CD8-positive, alpha-beta memory T cell (primary cell): ENCODE measurements at regions not wholly inside any gene's neighbourhood (a gene's known extent, or its start where the extent isn't known, plus 50 kb on each side); places are given as distances from the start of the nearest gene placed in this dataset.
A peak's percentile ranks its signal among the peaks of the same experiment; 100 is the strongest.

ENCODE experiments used
- CTCF ChIA-PET: fragments of 350-600 bp; sonication (Branson Sonifier 250); formaldehyde crosslinking; loops from one replicate; lab custom pipeline; 2021; ENCODE audit warnings: antibody characterized with exemption; lab: Charles Lee
- POLR2A ChIA-PET: fragments of 350-600 bp; sonication (Branson Sonifier 250); formaldehyde crosslinking; loops from one replicate; lab custom pipeline; 2021; ENCODE audit warnings: antibody characterized with exemption; lab: Charles Lee
- DNase-seq, 5 donors: peaks; one replicate each; pipeline versions ENCODE4 v3.0.0 to v3.0.0-alpha.2; 2020 to 2022; ENCODE audit warnings: mixed read lengths in 1 of 5
- H3K27ac ChIP-seq: one replicate; pipeline ENCODE4 v1.7.0; 2013; ENCODE audit warnings: low read depth, mild to moderate bottlenecking, low read length, moderate library complexity
- H3K27me3 ChIP-seq: 2 replicates; pipeline ENCODE4 v1.7.0; 2013; ENCODE audit warnings: low read length, mild to moderate bottlenecking; ENCODE audit not compliant: insufficient read depth, poor library complexity, severe bottlenecking
- H3K36me3 ChIP-seq: 2 replicates; pipeline ENCODE4 v1.7.0; 2013; ENCODE audit warnings: mild to moderate bottlenecking, low read length, moderate library complexity; ENCODE audit not compliant: insufficient read depth
- H3K4me1 ChIP-seq: 2 replicates; pipeline ENCODE4 v1.7.0; 2013; ENCODE audit warnings: mild to moderate bottlenecking, low read length, moderate library complexity; ENCODE audit not compliant: insufficient read depth
- H3K4me3 ChIP-seq: 2 replicates; pipeline ENCODE4 v1.7.0; 2013; ENCODE audit warnings: mild to moderate bottlenecking, low read length
- H3K9me3 ChIP-seq: 2 replicates; pipeline ENCODE4 v1.7.0; 2013; ENCODE audit warnings: mild to moderate bottlenecking, low read length
- H3K27ac Mint-ChIP-seq, 8 donors: one replicate each; pipeline ENCODE4 v1.8.0; 2020 to 2021; ENCODE audit warnings: mixed read lengths in 8 of 8, mild to moderate bottlenecking in 6 of 8, inconsistent platforms in 3 of 8, moderate library complexity in 3 of 8
- H3K27me3 Mint-ChIP-seq, 2 donors: one replicate each; pipeline ENCODE4 v1.8.0; 2020 to 2021; ENCODE audit warnings: mixed read lengths in 2 of 2, mild to moderate bottlenecking in 1 of 2, moderate library complexity in 1 of 2
- H3K36me3 Mint-ChIP-seq, 3 donors: one replicate each; pipeline ENCODE4 v1.8.0; 2020 to 2021; ENCODE audit warnings: mixed read lengths in 3 of 3, inconsistent platforms in 1 of 3, mild to moderate bottlenecking in 1 of 3
- H3K4me1 Mint-ChIP-seq, 3 donors: one replicate each; pipeline ENCODE4 v1.8.0; 2020 to 2021; ENCODE audit warnings: mixed read lengths in 3 of 3, inconsistent platforms in 1 of 3, mild to moderate bottlenecking in 1 of 3
- H3K4me3 Mint-ChIP-seq, 7 donors: one replicate each; pipeline ENCODE4 v1.8.0; 2020 to 2021; ENCODE audit warnings: mixed read lengths in 7 of 7, mild to moderate bottlenecking in 6 of 7, moderate library complexity in 4 of 7, inconsistent platforms in 2 of 7
- H3K9me3 Mint-ChIP-seq, 5 donors: one replicate each; pipeline ENCODE4 v1.8.0; 2020 to 2022; ENCODE audit warnings: mixed read lengths in 5 of 5, mild to moderate bottlenecking in 3 of 5, moderate library complexity in 2 of 5, inconsistent platforms in 1 of 5

DNA sequence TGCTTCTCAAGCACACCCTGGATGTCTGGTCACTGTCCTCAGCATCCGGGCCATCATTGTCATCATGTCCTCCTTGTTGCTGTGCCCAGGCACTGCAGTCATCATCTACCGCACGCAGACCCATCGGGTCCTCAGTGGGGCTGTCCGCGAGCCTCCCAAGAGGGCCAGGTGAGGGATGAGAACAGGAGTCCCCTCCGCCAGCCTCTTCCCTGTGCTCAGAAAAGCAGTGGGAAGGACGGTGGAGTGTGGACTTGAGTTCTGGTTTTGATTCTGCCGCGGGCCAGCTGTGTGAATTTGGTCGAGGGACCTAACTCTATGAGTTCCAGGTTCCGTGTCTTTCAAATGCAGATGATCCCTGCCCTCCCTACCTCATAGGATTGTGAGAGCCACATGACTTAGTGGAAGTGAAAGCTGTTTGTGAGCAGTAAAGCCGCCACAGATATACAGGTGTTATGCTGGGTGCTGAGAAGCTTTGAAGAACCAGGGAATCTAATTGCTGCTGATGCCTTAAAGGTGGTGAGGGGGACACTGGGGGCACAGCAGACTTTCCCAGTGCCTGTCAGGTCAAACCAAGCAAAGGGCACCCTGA is 122.9 kb upstream of the RAP1B start:
- POLR2A ChIA-PET, result no interaction called here
- Mint-ChIP-seq H3K27ac (no peak overlapping the region), H3K36me3 (peaks cover 0 to 2% (median 0%) of the 10 kb centered on the region in 3 donors), H3K4me1 (peaks cover 20 to 26% (median 22%) of the 10 kb centered on the region in 3 donors), H3K9me3 (no peaks in the 10 kb centered on the region), H3K27me3 (peaks cover 0 to 1% of the 10 kb centered on the region in 2 donors), H3K4me3 (peak overlapping the region in 1 of 7 donors; percentile 8)
- no peak overlapping the region for H3K4me3 ChIP-seq
- no peak for DNase-seq
- peaks cover 8% of the 10 kb centered on the region for H3K4me1 ChIP-seq
- CTCF ChIA-PET, result no interaction called here
- no peaks in the 10 kb centered on the region for H3K9me3 ChIP-seq
- no peaks in the 10 kb centered on the region for H3K36me3 ChIP-seq
- no peak overlapping the region for H3K27ac ChIP-seq
- no peaks in the 10 kb centered on the region for H3K27me3 ChIP-seq

DNA sequence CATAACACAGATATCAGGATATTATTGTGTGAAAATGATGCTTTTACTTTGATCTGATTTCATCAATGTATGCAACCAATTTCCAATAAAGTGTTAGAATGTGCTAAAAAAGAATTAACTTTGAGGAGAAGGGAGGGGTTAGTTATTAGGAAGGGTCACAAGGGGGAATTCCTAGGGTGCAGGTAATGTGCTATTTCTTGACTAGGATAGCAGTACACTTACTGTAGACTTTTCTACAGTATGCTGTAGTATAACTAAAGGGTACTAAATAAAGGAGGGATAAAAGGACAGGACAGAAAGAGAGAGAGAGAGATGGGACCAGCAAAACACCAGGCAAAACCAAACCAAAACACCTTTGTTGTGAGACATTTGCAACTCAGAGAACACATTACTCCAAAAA is 121.4 kb upstream of the RAP1B start:
- H3K27me3 ChIP-seq, result no peaks in the 10 kb centered on the region
- H3K4me1 Mint-ChIP-seq, result peaks cover 8 to 13% (median 10%) of the 10 kb centered on the region in 3 donors
- no peak overlapping the region for H3K4me3 ChIP-seq
- H3K4me1 ChIP-seq, result no peaks in the 10 kb centered on the region
- peaks cover 0 to 2% (median 0%) of the 10 kb centered on the region in 3 donors for H3K36me3 Mint-ChIP-seq
- H3K36me3 ChIP-seq, result no peaks in the 10 kb centered on the region
- H3K27ac ChIP-seq, result no peak overlapping the region
- ChIA-PET CTCF (interaction anchor here (0.9 to 1.3 kb wide), 2 partner anchors 8 to 50 kb away, joined by 3 read pairs; no protein-coding TSS in a partner anchor), POLR2A (no interaction called here)
- DNase-seq, result no peak
- H3K27ac Mint-ChIP-seq, result no peak overlapping the region
- no peaks in the 10 kb centered on the region for H3K9me3 Mint-ChIP-seq
- H3K27me3 Mint-ChIP-seq, result peaks cover 0 to 1% of the 10 kb centered on the region in 2 donors
- H3K9me3 ChIP-seq, result no peaks in the 10 kb centered on the region
- H3K4me3 Mint-ChIP-seq, result no peak overlapping the region

DNA sequence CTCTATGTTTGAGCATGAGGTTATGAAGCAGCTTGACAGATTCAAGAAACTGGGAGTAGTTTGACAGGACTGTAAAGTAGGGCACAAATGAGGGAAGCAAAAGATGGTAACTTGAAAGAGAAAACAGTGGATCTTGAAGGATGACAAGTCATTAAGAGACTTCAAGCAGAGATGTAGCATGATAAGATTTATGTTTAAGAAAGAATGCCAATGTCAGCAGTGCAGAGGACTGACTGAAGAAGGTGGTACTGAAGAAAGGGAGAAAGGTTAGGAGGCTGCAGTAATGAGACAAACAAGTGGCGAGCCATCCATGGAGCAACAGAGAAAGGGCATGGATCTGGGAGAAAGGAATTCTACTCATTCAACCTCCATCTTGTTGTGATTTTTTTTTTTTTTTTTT is 120.2 kb upstream of the RAP1B start:
- Mint-ChIP-seq H3K9me3 (no peaks in the 10 kb centered on the region), H3K4me3 (no peak overlapping the region), H3K27me3 (peaks cover 0 to 1% of the 10 kb centered on the region in 2 donors), H3K27ac (peak overlapping the region in 1 of 8 donors; percentile 0), H3K36me3 (peaks cover 0 to 2% (median 0%) of the 10 kb centered on the region in 3 donors), H3K4me1 (peaks cover 7 to 13% (median 10%) of the 10 kb centered on the region in 3 donors)
- H3K27ac ChIP-seq, result no peak overlapping the region
- ChIA-PET POLR2A (no interaction called here), CTCF (interaction anchor here (0.9 kb wide), 1 partner anchor 48 kb away, joined by 3 read pairs; no protein-coding TSS in a partner anchor)
- H3K9me3 ChIP-seq, result no peaks in the 10 kb centered on the region
- H3K4me3 ChIP-seq, result no peak overlapping the region
- DNase-seq, result no peak
- no peaks in the 10 kb centered on the region for H3K36me3 ChIP-seq
- no peaks in the 10 kb centered on the region for H3K4me1 ChIP-seq
- no peaks in the 10 kb centered on the region for H3K27me3 ChIP-seq

DNA sequence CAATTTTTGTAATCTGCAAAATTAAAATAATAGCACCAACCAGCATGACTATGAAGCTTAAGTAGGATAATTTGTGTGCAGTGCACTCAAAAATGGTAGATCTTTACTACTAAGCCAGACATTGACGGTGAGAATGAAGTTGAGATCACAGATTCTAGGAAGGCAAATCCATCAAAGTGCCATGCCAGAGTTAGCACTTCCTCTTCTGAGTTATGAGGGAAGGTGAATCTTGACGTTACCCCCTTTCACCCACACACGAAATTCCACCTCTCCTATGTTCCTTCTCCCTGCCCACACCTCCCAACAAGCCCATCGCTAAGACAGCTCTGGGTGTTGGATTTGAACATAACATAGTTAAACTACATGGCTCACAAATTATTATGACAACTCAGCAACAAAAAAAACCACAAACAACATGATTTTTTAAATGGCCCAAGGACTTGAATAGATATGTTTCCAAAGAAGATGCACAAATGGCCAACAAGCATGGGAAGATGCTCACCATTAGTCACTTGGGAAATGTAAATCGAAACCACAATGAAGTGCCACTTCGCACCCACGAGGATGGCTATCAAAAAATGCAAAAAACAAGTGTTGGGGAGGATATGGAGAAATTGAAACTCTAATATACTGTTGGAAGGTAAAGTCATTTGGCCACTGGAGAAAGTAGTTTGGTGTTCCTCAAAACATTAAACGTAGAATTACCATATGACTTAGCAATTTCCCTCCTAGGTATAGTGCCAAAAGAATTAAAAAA is 119.3 kb upstream of the RAP1B start:
- Mint-ChIP-seq H3K27ac (peak overlapping the region in 2 of 8 donors; percentile 43 to 47), H3K9me3 (no peaks in the 10 kb centered on the region), H3K4me1 (peaks cover 9 to 14% (median 12%) of the 10 kb centered on the region in 3 donors), H3K36me3 (peaks cover 0 to 2% (median 0%) of the 10 kb centered on the region in 3 donors), H3K27me3 (peaks cover 0 to 1% of the 10 kb centered on the region in 2 donors), H3K4me3 (no peak overlapping the region)
- H3K4me3 ChIP-seq, result no peak overlapping the region
- no peaks in the 10 kb centered on the region for H3K27me3 ChIP-seq
- H3K36me3 ChIP-seq, result no peaks in the 10 kb centered on the region
- no peak for DNase-seq
- no peaks in the 10 kb centered on the region for H3K4me1 ChIP-seq
- POLR2A ChIA-PET, result no interaction called here
- no peak overlapping the region for H3K27ac ChIP-seq
- no peaks in the 10 kb centered on the region for H3K9me3 ChIP-seq
- CTCF ChIA-PET, result interaction anchor here (0.9 kb wide), 1 partner anchor 47 kb away, joined by 3 read pairs; no protein-coding TSS in a partner anchor

DNA sequence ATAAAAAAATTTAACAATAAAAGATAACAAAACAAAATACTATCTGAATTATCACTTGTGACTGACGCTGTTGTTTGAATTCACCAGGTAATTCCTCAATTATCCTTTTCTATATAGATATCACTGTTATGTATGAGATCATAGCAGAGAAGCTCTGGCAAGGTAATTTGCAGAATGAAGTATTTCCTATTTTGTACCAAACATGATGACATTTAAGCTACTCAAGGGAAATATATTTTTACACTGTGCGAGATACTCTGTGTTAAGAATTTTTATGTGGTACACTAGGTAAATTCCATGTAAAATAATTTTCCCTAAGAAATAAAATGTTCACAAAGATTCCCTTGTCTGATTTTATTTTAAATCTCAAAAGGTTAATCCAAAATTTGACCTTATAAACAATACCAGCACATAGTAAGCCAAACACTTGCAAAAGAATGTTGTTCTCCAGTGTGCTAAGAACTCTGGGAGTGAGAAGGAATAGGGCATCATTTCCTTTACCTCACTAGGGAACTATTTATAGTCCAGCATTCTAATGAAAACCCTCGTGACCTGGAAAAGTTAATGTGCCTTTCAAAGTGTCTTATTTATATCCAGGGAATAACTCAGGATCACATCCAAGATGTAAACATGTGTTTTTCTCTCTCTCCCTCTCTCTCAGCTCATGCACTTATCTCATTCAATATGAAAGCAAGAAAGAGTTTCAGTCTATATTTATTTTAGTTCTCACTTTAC is 115.2 kb upstream of the RAP1B start:
- Histone ChIP-seq H3K4me1 (no peaks in the 10 kb centered on the region), H3K9me3 (no peaks in the 10 kb centered on the region), H3K27ac (no peak overlapping the region), H3K36me3 (no peaks in the 10 kb centered on the region), H3K4me3 (no peak overlapping the region), H3K27me3 (no peaks in the 10 kb centered on the region)
- H3K4me1 Mint-ChIP-seq, result peaks cover 25 to 34% (median 32%) of the 10 kb centered on the region in 3 donors
- H3K36me3 Mint-ChIP-seq, result peaks cover 0 to 5% (median 2%) of the 10 kb centered on the region in 3 donors
- H3K9me3 Mint-ChIP-seq, result no peaks in the 10 kb centered on the region
- ChIA-PET CTCF (no interaction called here), POLR2A (no interaction called here)
- DNase-seq, result no peak
- no peak overlapping the region for H3K4me3 Mint-ChIP-seq
- H3K27ac Mint-ChIP-seq, result no peak overlapping the region
- H3K27me3 Mint-ChIP-seq, result peaks cover 0 to 1% of the 10 kb centered on the region in 2 donors

DNA sequence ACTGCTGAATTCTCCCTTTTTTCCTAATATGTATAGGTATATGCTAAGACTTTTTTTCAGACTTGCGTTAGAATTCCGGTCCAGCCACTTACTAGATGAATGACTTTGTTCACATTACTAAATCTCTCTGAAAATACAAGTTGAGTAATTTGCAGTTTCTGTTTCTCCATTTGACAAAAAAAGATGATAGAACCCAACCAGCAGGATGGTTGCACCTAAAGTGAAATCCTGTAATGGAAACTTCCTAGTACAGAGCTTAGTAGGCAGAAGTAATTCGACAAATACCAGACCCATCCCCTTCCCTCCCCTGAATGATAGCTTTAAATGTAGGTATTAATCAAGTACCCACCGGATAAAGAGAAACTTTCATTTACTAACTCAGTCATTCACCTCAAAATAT is 113.6 kb upstream of the RAP1B start:
- Mint-ChIP-seq H3K9me3 (no peaks in the 10 kb centered on the region), H3K27me3 (no peaks in the 10 kb centered on the region), H3K4me3 (peak overlapping the region; percentile 37 to 87 (median 72)), H3K27ac (peak overlapping the region in 5 of 8 donors; percentile 12 to 93 (median 49)), H3K4me1 (peaks cover 20 to 25% (median 24%) of the 10 kb centered on the region in 3 donors), H3K36me3 (peaks cover 0 to 5% (median 2%) of the 10 kb centered on the region in 3 donors)
- Histone ChIP-seq H3K36me3 (no peaks in the 10 kb centered on the region), H3K4me3 (no peak overlapping the region), H3K27me3 (no peaks in the 10 kb centered on the region), H3K27ac (no peak overlapping the region), H3K4me1 (no peaks in the 10 kb centered on the region), H3K9me3 (no peaks in the 10 kb centered on the region)
- CTCF ChIA-PET, result interaction anchor here (0.6 to 1.2 kb wide), 3 partner anchors 8 to 114 kb away, joined by 3 to 5 read pairs (median 3); partner anchors contain the start of gene RAP1B
- no peak for DNase-seq
- POLR2A ChIA-PET, result interaction anchor here (0.5 kb wide), 1 partner anchor 45 kb away, joined by 10 read pairs; no protein-coding TSS in a partner anchor

DNA sequence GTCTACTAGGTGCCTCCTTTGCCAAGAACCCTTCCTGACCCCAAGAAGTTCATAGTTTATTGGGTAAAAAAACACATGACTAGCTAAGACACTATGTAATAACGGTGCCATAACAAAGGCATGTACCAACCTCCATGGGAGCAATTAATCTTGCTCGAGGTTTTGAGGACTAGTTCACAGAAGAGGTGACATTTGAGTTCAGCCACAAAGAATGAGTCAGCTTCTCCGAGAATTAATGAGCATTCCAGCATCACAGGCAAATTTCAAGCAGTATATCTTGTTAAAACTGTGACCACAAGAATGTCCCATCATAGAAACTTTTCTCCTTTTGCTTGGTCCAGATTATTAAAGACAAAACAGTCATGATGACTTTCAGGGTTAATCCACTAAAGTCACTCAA is 113.0 kb upstream of the RAP1B start:
- POLR2A ChIA-PET, result interaction anchor here (0.5 to 0.9 kb wide), 3 partner anchors 45 to 113 kb away, joined by 3 to 10 read pairs (median 4); partner anchors contain the start of gene RAP1B
- Mint-ChIP-seq H3K27ac (peak overlapping the region in 4 of 8 donors; percentile 12 to 80 (median 42)), H3K9me3 (no peaks in the 10 kb centered on the region), H3K4me3 (peak overlapping the region; percentile 37 to 87 (median 72)), H3K4me1 (peaks cover 20 to 25% (median 24%) of the 10 kb centered on the region in 3 donors), H3K36me3 (peaks cover 0 to 5% (median 2%) of the 10 kb centered on the region in 3 donors), H3K27me3 (no peaks in the 10 kb centered on the region)
- CTCF ChIA-PET, result interaction anchor here (0.6 to 1.2 kb wide), 3 partner anchors 8 to 114 kb away, joined by 3 to 5 read pairs (median 3); partner anchors contain the start of gene RAP1B
- H3K36me3 ChIP-seq, result no peaks in the 10 kb centered on the region
- no peaks in the 10 kb centered on the region for H3K4me1 ChIP-seq
- H3K27me3 ChIP-seq, result no peaks in the 10 kb centered on the region
- H3K9me3 ChIP-seq, result no peaks in the 10 kb centered on the region
- no peak overlapping the region for H3K27ac ChIP-seq
- DNase-seq, result no peak
- H3K4me3 ChIP-seq, result no peak overlapping the region
